ENCODE measurements at regions not wholly inside any gene's neighbourhood (a gene's known extent, or its start where the extent isn't known, plus 50 kb on each side); places are given as distances from the start of the nearest gene placed in this dataset.

DNA sequence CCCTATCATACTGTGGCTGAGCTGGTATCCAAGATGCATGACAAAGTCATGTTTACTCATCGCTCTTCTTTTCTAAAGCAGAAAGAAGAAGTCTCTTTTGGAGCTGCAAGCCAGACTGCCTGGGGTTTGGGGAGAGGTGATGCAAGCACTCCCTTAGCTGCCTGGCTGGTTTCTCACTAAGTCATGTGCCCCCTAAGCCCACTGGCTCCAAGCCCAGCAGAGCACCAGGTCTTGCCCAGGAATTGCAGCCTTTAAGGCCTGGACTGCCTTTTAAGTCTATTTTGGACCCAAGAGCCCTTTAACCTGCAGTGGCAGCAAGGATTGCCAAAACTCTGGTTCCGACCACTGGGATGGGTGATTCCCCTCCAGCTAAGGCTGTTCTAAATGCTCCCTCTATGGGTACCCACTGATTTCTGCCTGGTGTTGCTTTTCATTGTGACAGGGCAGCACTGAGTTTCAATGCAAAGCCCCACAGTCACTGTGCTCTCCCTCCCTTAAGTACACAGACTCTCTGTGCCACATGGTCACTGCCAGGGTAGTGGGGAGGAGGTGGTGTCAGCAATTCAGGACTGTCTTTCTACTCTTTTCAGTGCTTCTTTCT, 548.6 kb downstream of the TLL1 start:
- Histone ChIP-seq H3K9ac (ENCODE audit: low read length) (peak overlapping the region; percentile 75), H3K4me1 (ENCODE audit: insufficient read depth, low read length) (peaks cover 30% of the 10 kb centered on the region), H3K79me2 (ENCODE audit: insufficient read depth, low read length) (no peaks in the 10 kb centered on the region), H3K36me3 (ENCODE audit: insufficient read depth, low read length) (no peaks in the 10 kb centered on the region), H2AFZ (ENCODE audit: low read depth, low read length) (peak overlapping the region; percentile 69), H4K20me1 (ENCODE audit: insufficient read depth, low read length) (no peaks in the 10 kb centered on the region), H3K4me2 (ENCODE audit: low read length) (peak overlapping the region; percentile 2), H3K27me3 (ENCODE audit: insufficient read depth, low read length) (no peaks in the 10 kb centered on the region), H3K27ac (ENCODE audit: low read depth, low read length) (peak overlapping the region; percentile 98), H3K9me3 (ENCODE audit: insufficient read depth, low read depth, low read length) (no peaks in the 10 kb centered on the region), H3K4me3 (ENCODE audit: insufficient read depth, low read depth, low read length) (no peak overlapping the region)
- FAIRE-seq (no peak), DNase-seq (ENCODE audit: low read depth) (peak; percentile 84)
- Mint-ChIP-seq H3K27ac (ENCODE audit: unreplicated experiment) (peak overlapping the region; percentile 44), H3K9me3 (ENCODE audit: unreplicated experiment) (peaks cover 3% of the 10 kb centered on the region), H3K4me1 (ENCODE audit: low read depth, unreplicated experiment) (peaks cover 14% of the 10 kb centered on the region), H3K27me3 (ENCODE audit: low read depth, unreplicated experiment) (no peaks in the 10 kb centered on the region), H3K4me3 (ENCODE audit: unreplicated experiment) (no peak overlapping the region), H3K36me3 (ENCODE audit: low read depth, unreplicated experiment) (no peaks in the 10 kb centered on the region)
- no peak for TF ChIP-seq EZH2 (IDR thresholded peaks at IDR 0.05; ENCODE audit: insufficient read depth, low read length)
- TF ChIP-seq, protein P1, sequence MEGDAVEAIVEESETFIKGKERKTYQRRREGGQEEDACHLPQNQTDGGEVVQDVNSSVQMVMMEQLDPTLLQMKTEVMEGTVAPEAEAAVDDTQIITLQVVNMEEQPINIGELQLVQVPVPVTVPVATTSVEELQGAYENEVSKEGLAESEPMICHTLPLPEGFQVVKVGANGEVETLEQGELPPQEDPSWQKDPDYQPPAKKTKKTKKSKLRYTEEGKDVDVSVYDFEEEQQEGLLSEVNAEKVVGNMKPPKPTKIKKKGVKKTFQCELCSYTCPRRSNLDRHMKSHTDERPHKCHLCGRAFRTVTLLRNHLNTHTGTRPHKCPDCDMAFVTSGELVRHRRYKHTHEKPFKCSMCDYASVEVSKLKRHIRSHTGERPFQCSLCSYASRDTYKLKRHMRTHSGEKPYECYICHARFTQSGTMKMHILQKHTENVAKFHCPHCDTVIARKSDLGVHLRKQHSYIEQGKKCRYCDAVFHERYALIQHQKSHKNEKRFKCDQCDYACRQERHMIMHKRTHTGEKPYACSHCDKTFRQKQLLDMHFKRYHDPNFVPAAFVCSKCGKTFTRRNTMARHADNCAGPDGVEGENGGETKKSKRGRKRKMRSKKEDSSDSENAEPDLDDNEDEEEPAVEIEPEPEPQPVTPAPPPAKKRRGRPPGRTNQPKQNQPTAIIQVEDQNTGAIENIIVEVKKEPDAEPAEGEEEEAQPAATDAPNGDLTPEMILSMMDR (IDR thresholded peaks at IDR 0.05; ENCODE audit: insufficient read depth, low read depth, low read length): no peak

DNA sequence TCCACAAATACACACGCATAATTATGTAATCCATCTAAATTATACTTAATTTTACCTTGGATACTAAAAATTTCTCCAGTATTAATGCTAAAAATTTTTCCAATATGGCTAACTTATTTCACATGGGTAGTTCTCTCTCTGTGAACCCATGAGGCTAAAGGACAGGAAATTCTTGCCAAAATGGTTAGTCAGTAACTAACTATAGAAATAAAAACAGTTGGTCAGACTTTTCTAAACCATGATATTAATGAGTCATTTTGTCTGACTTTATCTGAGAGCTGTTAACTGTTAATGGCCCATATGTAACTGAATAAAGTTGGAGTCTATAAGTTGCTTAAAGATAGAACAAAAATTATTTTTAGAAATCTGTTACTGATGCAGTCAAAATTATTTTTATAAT, 549.4 kb downstream of the TLL1 start:
- Mint-ChIP-seq H3K4me1 (ENCODE audit: low read depth, unreplicated experiment) (peaks cover 14% of the 10 kb centered on the region), H3K36me3 (ENCODE audit: low read depth, unreplicated experiment) (no peaks in the 10 kb centered on the region), H3K27me3 (ENCODE audit: low read depth, unreplicated experiment) (no peaks in the 10 kb centered on the region), H3K9me3 (ENCODE audit: unreplicated experiment) (peaks cover 3% of the 10 kb centered on the region), H3K27ac (ENCODE audit: unreplicated experiment) (no peak overlapping the region), H3K4me3 (ENCODE audit: unreplicated experiment) (no peak overlapping the region)
- peaks cover 30% of the 10 kb centered on the region for H3K4me1 ChIP-seq (ENCODE audit: insufficient read depth, low read length)
- no peaks in the 10 kb centered on the region for H3K36me3 ChIP-seq (ENCODE audit: insufficient read depth, low read length)
- no peak overlapping the region for H2AFZ ChIP-seq (ENCODE audit: low read depth, low read length)
- DNase-seq (ENCODE audit: low read depth) (peak; percentile 89), FAIRE-seq (no peak)
- no peaks in the 10 kb centered on the region for H3K79me2 ChIP-seq (ENCODE audit: insufficient read depth, low read length)
- H3K27ac ChIP-seq (ENCODE audit: low read depth, low read length): peak overlapping the region; percentile 98
- H3K9ac ChIP-seq (ENCODE audit: low read length): no peak overlapping the region
- no peaks in the 10 kb centered on the region for H3K27me3 ChIP-seq (ENCODE audit: insufficient read depth, low read length)
- no peaks in the 10 kb centered on the region for H4K20me1 ChIP-seq (ENCODE audit: insufficient read depth, low read length)
- no peak for TF ChIP-seq EZH2 (IDR thresholded peaks at IDR 0.05; ENCODE audit: insufficient read depth, low read length)
- TF ChIP-seq, protein P1 (IDR thresholded peaks at IDR 0.05; ENCODE audit: insufficient read depth, low read depth, low read length): no peak
- H3K9me3 ChIP-seq (ENCODE audit: insufficient read depth, low read depth, low read length): no peaks in the 10 kb centered on the region
- H3K4me2 ChIP-seq (ENCODE audit: low read length): peak overlapping the region; percentile 2
- H3K4me3 ChIP-seq (ENCODE audit: insufficient read depth, low read depth, low read length): no peak overlapping the region

GRCh38 chr4:166426300-166426863, 553.3 kb downstream of the TLL1 start:
- H3K27ac Mint-ChIP-seq (ENCODE audit: unreplicated experiment): no peak overlapping the region
- no peak overlapping the region for H3K4me2 ChIP-seq (ENCODE audit: low read length)
- no peaks in the 10 kb centered on the region for H3K9me3 Mint-ChIP-seq (ENCODE audit: unreplicated experiment)
- DNase-seq (ENCODE audit: low read depth) (no peak), FAIRE-seq (no peak)
- H4K20me1 ChIP-seq (ENCODE audit: insufficient read depth, low read length): no peaks in the 10 kb centered on the region
- H3K4me1 ChIP-seq (ENCODE audit: insufficient read depth, low read length): peaks cover 22% of the 10 kb centered on the region
- no peaks in the 10 kb centered on the region for H3K9me3 ChIP-seq (ENCODE audit: insufficient read depth, low read depth, low read length)
- TF ChIP-seq EZH2 (IDR thresholded peaks at IDR 0.05; ENCODE audit: insufficient read depth, low read length): no peak
- TF ChIP-seq, protein P1 (IDR thresholded peaks at IDR 0.05; ENCODE audit: insufficient read depth, low read depth, low read length): no peak
- H3K4me3 ChIP-seq (ENCODE audit: insufficient read depth, low read depth, low read length): no peak overlapping the region
- H3K36me3 ChIP-seq (ENCODE audit: insufficient read depth, low read length): no peaks in the 10 kb centered on the region
- H3K4me1 Mint-ChIP-seq (ENCODE audit: low read depth, unreplicated experiment): peaks cover 14% of the 10 kb centered on the region
- H3K27me3 ChIP-seq (ENCODE audit: insufficient read depth, low read length): no peaks in the 10 kb centered on the region
- H3K4me3 Mint-ChIP-seq (ENCODE audit: unreplicated experiment): no peak overlapping the region
- H3K9ac ChIP-seq (ENCODE audit: low read length): no peak overlapping the region
- H3K27ac ChIP-seq (ENCODE audit: low read depth, low read length): no peak overlapping the region
- no peaks in the 10 kb centered on the region for H3K27me3 Mint-ChIP-seq (ENCODE audit: low read depth, unreplicated experiment)
- no peaks in the 10 kb centered on the region for H3K36me3 Mint-ChIP-seq (ENCODE audit: low read depth, unreplicated experiment)
- H3K79me2 ChIP-seq (ENCODE audit: insufficient read depth, low read length): no peaks in the 10 kb centered on the region
- no peak overlapping the region for H2AFZ ChIP-seq (ENCODE audit: low read depth, low read length)

Data from astrocyte (in vitro differentiated cells and primary cell).